Umbilical cord (tissue), 1 donor: ENCODE measurements at regions not wholly inside any gene's neighbourhood (a gene's known extent, or its start where the extent isn't known, plus 50 kb on each side); places are given as distances from the start of the nearest gene placed in this dataset.

Experiments
- DNase-seq: peaks from one replicate; pipeline ENCODE4 v3.0.0-alpha.2; 2015; ENCODE audit warnings: low spot score

GRCh38 chr13:90776051-90776748 lies 571.3 kb upstream of the MIR17HG start:
- DNase-seq: no peak

- DNase-seq: no peak
Observed at GRCh38 chr13:90783273-90783672, 564.2 kb upstream of the MIR17HG start.

DNA sequence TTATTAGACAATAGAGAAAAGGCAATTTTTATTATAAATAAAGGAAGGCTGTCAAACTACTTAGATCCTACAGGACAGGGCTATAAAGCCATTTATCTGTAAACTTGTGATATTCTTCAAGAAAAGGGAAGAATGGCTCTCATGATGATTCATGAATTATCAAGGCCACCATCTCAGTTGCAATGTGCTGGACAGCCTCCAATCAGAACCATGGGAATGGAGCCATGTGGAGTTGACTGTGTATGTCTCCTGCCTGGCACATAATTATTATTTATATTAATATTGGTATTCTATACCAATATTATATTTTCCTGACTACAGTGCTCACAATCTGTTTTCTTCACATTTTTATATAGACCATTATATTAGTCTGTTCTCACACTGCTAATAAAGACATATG lies 560.5 kb upstream of the MIR17HG start:
- no peak for DNase-seq

- no peak for DNase-seq
Observed at GRCh38 chr13:90792335-90792734, 555.2 kb upstream of the MIR17HG start.

- DNase-seq: no peak
Observed at GRCh38 chr13:90793261-90793820, 554.1 kb upstream of the MIR17HG start.

DNA sequence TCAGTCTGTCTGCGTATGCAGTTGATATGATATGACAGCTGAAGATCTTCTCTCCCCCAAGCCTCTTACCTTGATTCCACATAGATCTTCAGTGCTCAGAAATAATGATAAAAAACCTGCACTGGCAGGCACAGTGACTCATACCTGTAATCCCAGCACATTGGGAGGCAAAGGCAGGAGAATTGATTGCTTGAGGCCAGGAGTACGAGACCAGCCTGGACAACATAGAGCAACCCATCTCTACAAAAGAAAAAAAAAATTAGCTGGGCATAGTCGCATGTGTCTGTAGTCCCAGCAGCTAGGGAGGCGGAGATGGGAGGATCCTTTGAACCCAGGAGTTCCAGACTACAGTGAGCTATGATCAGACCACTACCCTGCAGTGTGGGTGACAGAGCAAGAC lies 551.0 kb upstream of the MIR17HG start:
- no peak for DNase-seq

DNA sequence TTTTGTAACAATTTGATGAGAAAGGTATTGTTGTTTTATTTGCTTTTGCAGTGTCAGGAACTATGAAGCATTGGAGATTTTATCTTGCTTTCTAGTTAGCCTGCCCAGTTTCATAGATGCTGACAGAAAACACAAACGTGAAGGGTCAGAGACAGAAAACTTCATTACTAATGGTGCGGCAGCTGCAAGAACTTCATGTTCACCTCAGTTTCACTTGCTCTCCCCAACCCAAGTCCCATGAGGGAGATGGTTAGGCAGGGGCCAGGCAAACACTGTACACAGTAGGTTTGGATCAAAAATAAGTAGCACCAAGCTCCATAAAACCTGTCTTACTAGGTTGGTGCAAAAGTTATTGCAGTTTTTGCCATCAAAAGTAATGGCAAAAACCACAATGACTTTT lies 550.2 kb upstream of the MIR17HG start:
- DNase-seq: no peak

- DNase-seq: no peak
Observed at GRCh38 chr13:90798381-90798780, 549.1 kb upstream of the MIR17HG start.

DNA sequence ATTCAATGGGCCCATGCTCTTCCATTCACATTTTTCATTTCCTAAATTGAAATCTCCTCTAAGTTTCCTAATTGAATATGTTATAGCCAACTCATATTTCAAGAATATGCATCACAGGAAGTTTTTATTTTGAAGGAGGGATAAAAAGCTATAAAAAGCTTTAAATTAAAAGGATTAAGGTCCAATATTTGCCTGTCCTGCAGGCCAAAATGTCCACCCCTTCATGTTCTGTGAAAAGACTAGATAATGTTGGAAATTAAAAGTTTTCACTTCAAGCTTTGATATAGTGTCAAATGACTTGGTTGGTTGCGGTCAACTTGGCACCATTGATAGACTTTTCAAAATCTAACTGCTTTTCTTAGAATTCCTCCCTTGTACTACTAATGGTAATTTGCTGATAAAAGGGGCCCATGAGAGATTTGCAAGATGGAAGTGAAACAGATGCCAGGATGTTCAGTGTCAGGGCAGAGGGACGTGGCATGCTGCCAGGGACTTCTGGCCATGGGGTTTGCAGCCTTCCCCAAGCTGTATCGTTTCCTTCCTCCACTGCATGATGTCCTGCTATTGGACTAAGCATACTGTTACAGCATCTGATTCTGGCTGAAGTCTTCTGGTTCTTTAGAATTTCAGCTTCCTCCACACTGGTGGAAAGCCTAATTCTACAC lies 547.3 kb upstream of the MIR17HG start:
- peak; percentile 49 for DNase-seq

- DNase-seq: no peak
Observed at GRCh38 chr13:90801621-90802020, 545.9 kb upstream of the MIR17HG start.

GRCh38 chr13:90803210-90803609 lies 544.3 kb upstream of the MIR17HG start:
- no peak for DNase-seq

- DNase-seq: peak; percentile 11
Observed at GRCh38 chr13:90806016-90806615, 541.4 kb upstream of the MIR17HG start.

GRCh38 chr13:90806892-90807291 lies 540.6 kb upstream of the MIR17HG start:
- no peak for DNase-seq

- DNase-seq: no peak
Observed at GRCh38 chr13:90808838-90809237, 538.6 kb upstream of the MIR17HG start.

- no peak for DNase-seq
Observed at GRCh38 chr13:90824032-90824431, 523.5 kb upstream of the MIR17HG start.

DNA sequence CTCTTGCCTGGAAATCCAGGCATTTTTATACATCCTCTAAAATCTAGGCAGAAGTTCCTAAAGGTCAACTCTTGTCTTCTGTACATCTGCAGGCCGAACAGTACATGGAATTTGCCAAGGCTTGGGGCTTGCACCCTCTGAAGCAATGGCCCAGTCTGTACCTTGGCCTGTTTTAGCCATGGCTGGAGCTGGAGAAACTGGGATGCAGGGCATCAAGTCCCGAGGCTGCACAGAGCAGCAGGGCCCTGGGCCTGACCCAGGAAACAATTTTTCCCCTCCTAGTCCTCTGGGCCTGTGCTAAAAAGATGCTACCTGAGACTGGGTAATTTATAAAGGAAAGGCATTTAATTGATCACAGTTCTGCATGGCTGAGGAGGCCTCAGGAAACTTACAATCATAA lies 520.8 kb upstream of the MIR17HG start:
- DNase-seq: no peak

DNA sequence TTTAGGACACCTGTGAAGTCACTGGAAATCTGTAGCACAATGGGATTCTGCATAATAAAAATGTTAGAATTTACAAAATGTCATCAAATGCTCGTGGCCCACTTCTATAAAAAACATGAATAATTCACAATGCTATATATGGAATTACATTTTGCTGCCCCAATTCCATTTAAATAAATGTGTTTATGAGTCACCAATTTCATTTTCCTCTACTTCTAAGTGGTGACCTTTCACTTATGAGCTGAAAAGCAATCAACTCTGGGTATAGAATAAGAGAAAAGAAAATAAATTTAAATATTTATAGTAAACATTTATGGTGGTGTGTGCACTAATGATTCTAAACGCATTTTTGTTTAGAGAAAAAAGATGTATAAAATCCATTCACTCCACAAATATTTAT lies 516.7 kb upstream of the MIR17HG start:
- DNase-seq: no peak

DNA sequence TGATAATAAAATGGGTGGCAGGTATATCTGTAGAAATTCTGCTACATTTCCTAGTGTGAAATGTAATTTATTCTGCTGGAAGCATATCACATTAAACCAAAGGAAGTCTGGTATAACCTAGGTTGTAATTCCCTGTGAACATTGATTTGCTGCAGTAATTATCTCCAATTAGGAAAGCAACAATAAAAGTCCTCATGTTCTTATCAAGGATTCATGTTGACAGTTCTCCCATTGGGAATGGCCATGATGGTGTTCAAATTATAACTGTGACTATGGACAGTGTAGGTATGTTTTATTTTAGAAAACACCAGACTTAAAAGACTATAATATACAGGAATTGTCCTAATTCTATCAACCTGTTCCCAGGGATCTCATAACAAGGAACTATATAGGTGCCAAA lies 513.5 kb upstream of the MIR17HG start:
- no peak for DNase-seq

GRCh38 chr13:90834700-90835099 lies 512.8 kb upstream of the MIR17HG start:
- no peak for DNase-seq

DNA sequence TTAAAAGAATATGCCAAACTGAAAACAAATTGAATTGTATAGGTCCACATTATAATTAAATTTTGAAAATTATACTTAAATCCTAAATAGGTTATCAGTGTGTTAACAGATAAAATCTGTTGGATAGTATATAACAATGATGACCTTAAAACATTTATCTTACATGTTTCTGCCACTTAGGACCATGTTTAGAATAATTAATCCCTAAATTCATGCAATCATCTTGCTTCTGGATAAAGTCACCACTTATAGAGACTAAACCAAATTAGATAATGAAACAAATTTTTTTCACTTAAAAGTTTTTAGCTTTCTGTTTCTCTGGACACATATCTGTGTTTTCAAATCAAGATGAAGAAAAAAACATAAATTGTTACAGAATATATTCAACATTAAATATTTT lies 511.7 kb upstream of the MIR17HG start:
- DNase-seq: no peak

DNA sequence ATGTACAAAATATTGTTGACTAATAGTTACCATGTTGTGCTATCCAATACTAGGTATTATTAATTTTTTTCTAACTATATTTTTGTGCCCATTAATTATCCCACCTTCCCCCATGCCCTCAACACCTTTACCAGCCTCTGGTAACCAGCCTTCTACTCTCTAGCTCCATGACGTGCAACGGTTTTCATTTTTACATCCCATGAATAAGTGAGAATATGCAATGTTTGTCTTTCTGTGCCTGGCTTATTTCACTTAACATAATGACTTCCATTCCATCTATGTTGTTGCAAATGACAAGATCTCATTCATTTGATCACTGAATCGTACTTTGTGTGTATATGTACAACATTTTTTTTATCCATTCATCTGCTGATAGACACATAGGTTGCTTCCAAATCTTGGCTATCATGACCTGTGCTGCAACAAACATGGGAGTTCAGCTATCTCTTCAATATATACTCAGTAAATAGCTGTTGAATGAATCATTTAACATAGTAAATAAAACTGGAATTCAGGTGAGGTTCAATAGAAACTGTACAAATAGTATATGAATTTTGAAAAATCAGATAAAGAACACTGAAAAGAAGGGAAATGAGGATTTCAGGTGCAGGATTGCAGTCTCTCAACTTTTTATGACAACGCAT lies 509.0 kb upstream of the MIR17HG start:
- no peak for DNase-seq

GRCh38 chr13:90839061-90839460 lies 508.4 kb upstream of the MIR17HG start:
- no peak for DNase-seq
